ENCODE measurements at regions not wholly inside any gene's neighbourhood (a gene's known extent, or its start where the extent isn't known, plus 50 kb on each side); places are given as distances from the start of the nearest gene placed in this dataset.

DNA sequence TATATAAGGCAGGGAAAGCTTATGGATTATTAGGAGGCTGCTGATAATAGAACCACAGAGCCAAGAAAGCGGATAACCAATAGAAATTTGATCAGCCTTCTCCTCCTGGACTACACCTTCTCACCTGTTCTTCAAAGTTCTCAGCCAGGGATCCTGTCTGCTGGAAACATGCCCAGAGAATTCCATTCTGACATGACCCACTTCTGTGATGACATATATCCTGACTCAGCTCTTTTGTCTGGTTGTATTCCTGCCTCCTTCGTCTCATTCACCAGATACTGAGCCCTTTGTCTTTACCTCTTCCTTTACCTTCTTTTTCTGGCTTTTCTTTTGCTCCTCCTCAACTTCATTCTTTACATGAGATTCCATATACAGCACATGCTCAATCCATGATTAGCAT is 576.1 kb downstream of the CDH11 start:
- intact Hi-C loops (cut with DNase I; ENCODE audit: low total_unique reads) (no loop called here), in situ Hi-C loops (cut with MboI; ENCODE audit: low pct_ligation_motif_present in 1 of 4, low pct_unique_long_range_greater_than_20kb in 1 of 4, low sequenced_read_pairs in 3 of 4) (no loop called here)
- Histone ChIP-seq H3K9me3 (no peaks in the 10 kb centered on the region), H3K27ac (no peak overlapping the region), H3K4me1 (no peaks in the 10 kb centered on the region), H3K36me3 (no peaks in the 10 kb centered on the region), H3K4me3 (no peak overlapping the region), H3K27me3 (no peaks in the 10 kb centered on the region)
- 78 to 92% methylated on average over 2 of the region's 2 CpGs for WGBS, 2 donors (ENCODE audit: low coverage in 1 of 2)
- no peak for TF ChIP-seq EP300 (IDR thresholded peaks at IDR 0.05; ENCODE audit: low read depth)
- no peak for TF ChIP-seq POLR2AphosphoS5 (IDR thresholded peaks at IDR 0.05)
- no peak for TF ChIP-seq CTCF (IDR thresholded peaks at IDR 0.05)
- no peak for TF ChIP-seq POLR2A (IDR thresholded peaks at IDR 0.05)
- DNase-seq, result no peak

DNA sequence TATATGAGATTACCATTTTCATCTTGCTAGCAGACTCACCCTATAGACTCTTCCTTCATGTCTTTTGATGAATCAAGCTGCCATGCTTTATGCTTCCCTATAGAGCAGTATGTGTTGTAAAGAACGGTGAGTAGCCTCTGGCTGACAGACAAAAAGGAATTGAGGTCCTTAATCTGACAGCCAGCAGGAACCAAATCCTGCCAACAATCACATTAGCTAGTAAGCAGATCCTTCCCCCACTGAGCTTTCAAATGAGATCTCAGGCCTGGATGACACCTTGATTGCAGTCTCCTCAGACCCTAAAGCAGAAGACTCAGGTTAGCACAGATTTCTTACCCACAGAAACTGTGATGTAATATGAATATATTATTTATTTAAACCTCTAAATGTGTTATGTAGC is 577.0 kb downstream of the CDH11 start:
- intact Hi-C loops (cut with DNase I; ENCODE audit: low total_unique reads) (no loop called here), in situ Hi-C loops (cut with MboI; ENCODE audit: low pct_ligation_motif_present in 1 of 4, low pct_unique_long_range_greater_than_20kb in 1 of 4, low sequenced_read_pairs in 3 of 4) (no loop called here)
- 63% methylated on average over 1 of the region's 1 CpG; no CpG with 5 or more reads in 1 of the 2 donors for WGBS, 2 donors (ENCODE audit: low coverage in 1 of 2)
- Histone ChIP-seq H3K27ac (no peak overlapping the region), H3K36me3 (no peaks in the 10 kb centered on the region), H3K4me3 (no peak overlapping the region), H3K9me3 (no peaks in the 10 kb centered on the region), H3K4me1 (no peaks in the 10 kb centered on the region), H3K27me3 (no peaks in the 10 kb centered on the region)
- no peak for TF ChIP-seq EP300 (IDR thresholded peaks at IDR 0.05; ENCODE audit: low read depth)
- TF ChIP-seq CTCF (IDR thresholded peaks at IDR 0.05), result no peak
- TF ChIP-seq POLR2AphosphoS5 (IDR thresholded peaks at IDR 0.05), result no peak
- TF ChIP-seq POLR2A (IDR thresholded peaks at IDR 0.05), result no peak
- no peak for DNase-seq

GRCh38 chr16:64543441-64543840 is 578.4 kb downstream of the CDH11 start:
- no peak overlapping the region for H3K4me3 ChIP-seq
- H3K36me3 ChIP-seq, result no peaks in the 10 kb centered on the region
- H3K9me3 ChIP-seq, result no peaks in the 10 kb centered on the region
- no peaks in the 10 kb centered on the region for H3K4me1 ChIP-seq
- H3K27me3 ChIP-seq, result no peaks in the 10 kb centered on the region
- in situ Hi-C loops (cut with MboI; ENCODE audit: low pct_ligation_motif_present in 1 of 4, low pct_unique_long_range_greater_than_20kb in 1 of 4, low sequenced_read_pairs in 3 of 4) (no loop called here), intact Hi-C loops (cut with DNase I; ENCODE audit: low total_unique reads) (no loop called here)
- no peak for DNase-seq
- WGBS, 2 donors (ENCODE audit: low coverage in 1 of 2), result 57 to 74% methylated on average over 4 of the region's 4 CpGs
- no peak overlapping the region for H3K27ac ChIP-seq
- no peak for TF ChIP-seq CTCF (IDR thresholded peaks at IDR 0.05)
- TF ChIP-seq EP300 (IDR thresholded peaks at IDR 0.05; ENCODE audit: low read depth), result no peak
- no peak for TF ChIP-seq POLR2AphosphoS5 (IDR thresholded peaks at IDR 0.05)
- TF ChIP-seq POLR2A (IDR thresholded peaks at IDR 0.05), result no peak

GRCh38 chr16:64543031-64543430 is 578.8 kb downstream of the CDH11 start:
- no peaks in the 10 kb centered on the region for H3K27me3 ChIP-seq
- no peak overlapping the region for H3K4me3 ChIP-seq
- no peak for TF ChIP-seq EP300 (IDR thresholded peaks at IDR 0.05; ENCODE audit: low read depth)
- no peak for TF ChIP-seq POLR2A (IDR thresholded peaks at IDR 0.05)
- TF ChIP-seq POLR2AphosphoS5 (IDR thresholded peaks at IDR 0.05), result no peak
- no peak overlapping the region for H3K27ac ChIP-seq
- no peaks in the 10 kb centered on the region for H3K4me1 ChIP-seq
- in situ Hi-C loops (cut with MboI; ENCODE audit: low pct_ligation_motif_present in 1 of 4, low pct_unique_long_range_greater_than_20kb in 1 of 4, low sequenced_read_pairs in 3 of 4), result no loop called here
- WGBS, 2 donors (ENCODE audit: low coverage in 1 of 2), result 67 to 79% methylated on average over 1 of the region's 1 CpG
- H3K36me3 ChIP-seq, result no peaks in the 10 kb centered on the region
- intact Hi-C loops (cut with DNase I; ENCODE audit: low total_unique reads), result no loop called here
- H3K9me3 ChIP-seq, result no peaks in the 10 kb centered on the region
- DNase-seq, result no peak

DNA sequence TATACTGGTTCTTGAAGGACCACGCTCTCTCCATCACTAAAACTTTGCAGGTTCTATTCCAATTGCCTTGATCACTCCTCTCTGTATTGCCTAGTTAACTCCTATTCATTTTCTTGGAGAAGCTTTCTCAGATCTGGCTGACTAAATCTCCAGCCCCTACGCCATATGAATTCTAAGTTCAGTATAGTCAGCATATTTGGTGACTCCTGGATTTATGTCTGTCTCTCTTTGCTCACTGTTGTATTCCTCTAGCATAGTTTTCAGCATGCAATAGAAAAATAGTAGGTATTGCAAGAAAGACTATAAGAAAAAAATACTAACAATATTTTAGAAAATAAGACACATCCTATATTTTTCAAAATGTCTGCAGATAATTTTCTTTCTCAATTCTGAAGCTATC is 579.7 kb downstream of the CDH11 start:
- H3K4me1 ChIP-seq, result no peaks in the 10 kb centered on the region
- intact Hi-C loops (cut with DNase I; ENCODE audit: low total_unique reads), result no loop called here
- DNase-seq, result no peak

More for the DNA sequence above, 579.7 kb downstream of the CDH11 start:
- no peak overlapping the region for H3K4me3 ChIP-seq
- in situ Hi-C loops (cut with MboI; ENCODE audit: low pct_ligation_motif_present in 1 of 4, low pct_unique_long_range_greater_than_20kb in 1 of 4, low sequenced_read_pairs in 3 of 4), result no loop called here
- H3K36me3 ChIP-seq, result no peaks in the 10 kb centered on the region
- no peaks in the 10 kb centered on the region for H3K9me3 ChIP-seq
- H3K27me3 ChIP-seq, result no peaks in the 10 kb centered on the region
- H3K27ac ChIP-seq, result no peak overlapping the region
- no peak for TF ChIP-seq POLR2AphosphoS5 (IDR thresholded peaks at IDR 0.05)
- TF ChIP-seq EP300 (IDR thresholded peaks at IDR 0.05; ENCODE audit: low read depth), result no peak
- no peak for TF ChIP-seq CTCF (IDR thresholded peaks at IDR 0.05)
- TF ChIP-seq POLR2A (IDR thresholded peaks at IDR 0.05), result no peak
- WGBS, 2 donors (ENCODE audit: low coverage in 1 of 2), result 69 to 86% methylated on average over 2 of the region's 2 CpGs

All from transverse colon (tissue), 4 donors.